Sigmoid colon (tissue), 4 donors: ENCODE measurements at regions not wholly inside any gene's neighbourhood (a gene's known extent, or its start where the extent isn't known, plus 50 kb on each side); places are given as distances from the start of the nearest gene placed in this dataset.

Experiments used
- CTCF ChIP-seq, 4 experiments: fragments of 450-650 bp in 3 of 4; fragments of 200-600 bp in 1 of 4; IDR thresholded peaks; one replicate each; pipeline ENCODE4 v1.5.1; 2016 to 2019; ENCODE audit warnings: antibody characterized with exemption in 4 of 4, mild to moderate bottlenecking in 3 of 4, moderate library complexity in 2 of 4
- EP300 ChIP-seq, 4 donors: sonication (generic); formaldehyde crosslinking; IDR thresholded peaks; one replicate each; pipeline ENCODE4 v1.6.1; 2017; ENCODE audit warnings: antibody characterized with exemption in 4 of 4
- POLR2A ChIP-seq, 2 donors: fragments of 450-650 bp; IDR thresholded peaks; one replicate each; pipeline ENCODE4 v1.6.1; 2016; ENCODE audit warnings: antibody characterized with exemption in 2 of 2, mild to moderate bottlenecking in 2 of 2, moderate library complexity in 2 of 2
- POLR2AphosphoS5 ChIP-seq, 4 donors: sonication (generic); formaldehyde crosslinking; IDR thresholded peaks; one replicate each; pipeline ENCODE4 v1.6.1; 2017; ENCODE audit warnings: antibody characterized with exemption in 4 of 4

DNA sequence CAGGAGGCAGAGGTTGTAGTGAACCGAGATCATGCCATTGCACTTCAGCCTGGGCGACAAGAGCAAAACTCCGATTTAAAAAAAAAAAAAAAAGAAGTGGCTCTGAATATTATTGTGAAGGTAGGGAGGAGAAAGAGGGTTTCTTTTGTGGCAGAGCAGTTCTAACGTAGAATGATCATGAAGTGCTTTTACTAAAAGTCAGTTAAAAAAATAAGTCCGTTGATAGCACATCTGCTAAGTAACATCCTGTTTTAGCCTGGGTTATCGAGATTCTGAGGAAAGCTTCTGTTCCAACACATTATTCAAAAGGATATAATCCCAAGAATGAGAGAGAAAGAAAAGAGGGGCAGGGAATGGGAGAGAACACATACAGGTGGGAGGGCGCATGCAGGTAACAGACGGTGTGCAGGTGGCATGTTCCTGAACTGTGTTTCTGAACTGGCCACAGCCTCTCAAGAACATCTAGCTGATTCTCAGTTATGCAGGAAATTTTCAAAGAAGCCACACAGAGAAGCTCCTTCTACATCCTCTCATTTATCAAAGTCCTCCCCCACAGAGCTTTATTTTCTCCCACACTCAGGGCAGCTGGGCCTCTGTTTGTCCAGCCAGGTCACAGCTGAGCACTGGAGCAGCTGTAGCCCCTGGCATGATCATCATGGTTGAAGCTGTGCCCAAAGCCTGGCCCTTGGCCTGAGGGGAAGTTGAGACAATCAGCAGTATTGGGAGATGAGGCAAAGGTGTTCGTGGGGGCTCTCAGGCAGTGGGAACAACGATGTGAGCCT, 342.3 kb downstream of the ZNF674 start:
- no peak for TF ChIP-seq CTCF (IDR thresholded peaks at IDR 0.05)
- TF ChIP-seq POLR2A (IDR thresholded peaks at IDR 0.05), result no peak
- no peak for TF ChIP-seq POLR2AphosphoS5 (IDR thresholded peaks at IDR 0.05)
- TF ChIP-seq EP300 (IDR thresholded peaks at IDR 0.05), result no peak
